ENCODE measurements at regions not wholly inside any gene's neighbourhood (a gene's known extent, or its start where the extent isn't known, plus 50 kb on each side); places are given as distances from the start of the nearest gene placed in this dataset.
"Not testable (repeated sequence)": the region's sequence is repeated elsewhere in the genome, so short reads cannot be mapped to it uniquely, and the experiment has no call there.

DNA sequence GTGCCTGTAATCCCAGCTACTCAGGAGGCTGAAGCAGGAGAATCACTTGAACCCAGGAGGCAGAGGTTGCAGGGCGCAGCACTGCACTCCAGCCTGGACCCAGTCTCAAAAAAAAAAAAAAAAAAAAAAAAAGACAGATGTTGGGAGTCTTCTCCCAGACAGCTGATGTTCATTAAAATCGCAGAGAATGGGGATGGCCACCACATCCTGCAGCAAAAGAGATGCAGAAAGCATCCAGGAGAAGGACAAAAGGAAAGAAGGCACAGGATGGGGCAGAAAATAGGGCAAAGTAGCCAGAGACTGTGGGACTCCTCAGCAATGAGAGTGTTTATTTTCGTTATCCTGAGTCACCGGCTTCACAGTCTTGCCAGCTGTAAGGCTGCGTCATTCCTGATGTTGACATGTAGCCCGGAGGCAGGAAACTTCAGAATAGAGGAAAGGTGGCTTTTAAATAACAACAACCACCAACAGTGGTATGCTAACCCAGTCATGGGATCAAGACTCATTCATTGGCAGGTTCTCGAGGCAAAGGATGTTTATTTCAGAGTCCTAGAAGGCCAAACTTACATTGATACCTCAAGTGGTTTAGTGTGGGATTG, 149.5 kb upstream of the SVIL start:
- DNase-seq: no peak

- no peak for DNase-seq
These were observed 148.6 kb upstream of the SVIL start for GRCh38 chr10:29783201-29783947.

DNA sequence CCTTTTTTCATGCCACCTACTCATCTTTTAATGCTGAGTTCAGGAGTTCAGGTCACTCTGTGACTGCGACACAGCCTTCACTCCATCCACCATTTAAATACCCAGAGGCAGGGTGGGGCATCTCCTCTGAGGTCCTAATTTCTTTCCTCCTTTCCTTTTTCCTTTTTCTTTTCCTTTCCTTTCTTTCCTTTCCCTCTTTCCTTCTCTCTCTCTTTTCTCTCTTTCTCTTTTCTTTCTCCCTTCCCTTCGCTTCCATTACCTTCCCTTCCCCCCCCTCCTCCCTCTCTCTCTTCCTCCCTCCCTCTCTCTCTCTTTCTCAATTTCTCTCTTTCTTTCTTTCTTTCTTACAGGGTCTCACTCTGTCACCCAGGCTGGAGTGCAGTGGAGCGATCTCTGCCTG, 145.9 kb upstream of the SVIL start:
- DNase-seq: no peak

DNA sequence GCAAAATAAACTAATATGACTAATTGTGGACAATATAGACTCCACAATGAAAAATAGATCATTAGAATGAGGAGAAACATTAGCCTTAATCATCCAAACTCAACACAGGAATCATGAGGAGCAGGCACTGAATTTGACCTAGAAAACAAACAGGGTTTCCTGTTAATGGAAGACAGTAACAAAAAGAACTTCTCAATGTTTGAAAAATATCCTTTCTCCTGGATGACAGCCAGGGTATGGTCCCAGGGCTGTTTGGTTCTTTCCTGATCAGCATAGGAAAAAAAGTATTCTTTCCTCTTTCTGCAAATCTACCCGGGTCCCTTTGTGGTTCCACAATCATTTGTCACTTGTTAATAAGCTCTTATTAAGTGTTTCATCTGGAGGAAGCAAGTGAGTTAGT, 145.3 kb upstream of the SVIL start:
- no peak for DNase-seq

DNA sequence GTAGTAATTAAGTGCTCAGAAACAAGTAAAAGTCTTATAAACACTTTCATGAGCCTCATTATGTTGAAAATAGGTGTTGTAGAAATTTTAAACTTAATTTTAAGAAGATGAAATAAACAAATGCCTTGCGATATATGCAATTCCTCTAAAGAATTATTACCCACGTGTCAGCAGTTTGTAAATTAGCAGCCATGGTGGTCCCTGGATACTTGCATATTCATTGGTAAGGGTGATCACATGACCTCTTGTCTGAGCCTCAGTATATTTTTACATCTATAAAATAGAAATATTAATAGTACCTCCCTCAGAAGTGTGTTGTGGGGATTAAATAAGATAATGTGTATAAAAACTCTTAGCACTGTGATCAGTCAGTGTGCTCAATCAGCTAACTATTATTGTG, 141.5 kb upstream of the SVIL start:
- DNase-seq: no peak

GRCh38 chr10:29774475-29774874, 139.7 kb upstream of the SVIL start:
- no peak for DNase-seq

GRCh38 chr10:29773675-29774091, 138.9 kb upstream of the SVIL start:
- no peak for DNase-seq

- DNase-seq: no peak
These were observed 137.6 kb upstream of the SVIL start for GRCh38 chr10:29772403-29772802.

GRCh38 chr10:29771376-29771775, 136.6 kb upstream of the SVIL start:
- DNase-seq: no peak

DNA sequence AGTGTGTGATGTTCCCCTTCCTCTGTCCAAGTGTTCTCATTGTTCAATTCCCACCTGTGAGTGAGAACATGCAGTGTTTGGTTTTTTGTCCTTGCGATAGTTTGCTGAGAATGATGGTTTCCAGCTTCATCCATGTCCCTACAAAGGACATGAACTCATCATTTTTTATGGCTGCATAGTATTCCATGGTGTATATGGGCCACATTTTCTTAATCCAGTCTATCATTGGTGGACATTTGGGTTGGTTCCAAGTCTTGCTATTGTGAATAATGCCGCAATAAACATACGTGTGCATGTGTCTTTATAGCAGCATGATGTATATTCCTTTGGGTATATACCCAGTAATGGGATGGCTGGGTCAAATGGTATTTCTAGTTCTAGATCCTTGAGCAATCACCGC, 134.5 kb upstream of the SVIL start:
- not testable (repeated sequence) for DNase-seq

- DNase-seq: no peak
These were observed 133.2 kb upstream of the SVIL start for GRCh38 chr10:29767968-29768367.

- no peak for DNase-seq
These were observed 132.0 kb upstream of the SVIL start for GRCh38 chr10:29766753-29767152.

- DNase-seq: no peak
These were observed 130.6 kb upstream of the SVIL start for GRCh38 chr10:29765330-29765729.

- no peak for DNase-seq
These were observed 128.6 kb upstream of the SVIL start for GRCh38 chr10:29763396-29763795.

- no peak for DNase-seq
These were observed 127.1 kb upstream of the SVIL start for GRCh38 chr10:29761916-29762315.

GRCh38 chr10:29760138-29760900, 125.5 kb upstream of the SVIL start:
- no peak for DNase-seq

- no peak for DNase-seq
These were observed 123.0 kb upstream of the SVIL start for GRCh38 chr10:29757551-29758297.

DNA sequence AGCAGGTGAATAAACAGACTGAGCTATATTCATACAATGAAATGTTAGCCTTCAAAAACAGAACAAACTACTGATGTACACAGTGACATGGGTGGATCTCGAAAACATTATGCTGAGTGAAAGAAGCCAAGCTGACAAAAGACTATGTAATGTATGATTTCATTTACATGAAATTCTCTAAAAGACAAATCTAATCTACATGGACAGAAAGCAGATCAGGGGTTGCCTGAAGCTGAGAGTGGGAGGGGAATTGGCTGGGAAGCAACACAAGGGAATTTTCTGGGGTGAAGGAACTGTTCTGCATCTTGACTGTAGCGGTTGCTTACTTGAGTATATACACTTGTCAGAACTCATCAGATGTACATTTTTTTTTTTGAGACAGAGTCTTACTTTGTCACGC, 121.7 kb upstream of the SVIL start:
- no peak for DNase-seq

- DNase-seq: no peak
These were observed 118.5 kb upstream of the SVIL start for GRCh38 chr10:29753283-29753682.

DNA sequence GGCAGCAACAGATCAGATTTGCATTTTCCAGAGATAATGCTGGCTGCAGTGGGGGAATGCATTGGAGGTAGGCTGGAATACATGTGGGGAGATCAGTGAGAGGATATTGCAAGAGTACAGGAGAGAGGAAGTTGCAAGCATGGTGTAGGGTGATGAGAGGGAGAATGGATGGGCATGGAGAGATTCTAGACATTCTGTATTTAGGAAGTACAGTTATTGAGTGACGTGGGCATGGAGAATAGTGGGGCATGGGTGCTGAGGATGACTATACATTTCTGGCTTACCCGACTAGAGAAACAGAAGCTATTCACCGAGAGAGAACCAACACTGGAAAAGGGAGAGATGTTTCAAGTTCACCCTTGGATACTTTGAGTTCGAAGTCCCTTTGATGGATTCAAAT, 116.9 kb upstream of the SVIL start:
- DNase-seq: no peak

DNA sequence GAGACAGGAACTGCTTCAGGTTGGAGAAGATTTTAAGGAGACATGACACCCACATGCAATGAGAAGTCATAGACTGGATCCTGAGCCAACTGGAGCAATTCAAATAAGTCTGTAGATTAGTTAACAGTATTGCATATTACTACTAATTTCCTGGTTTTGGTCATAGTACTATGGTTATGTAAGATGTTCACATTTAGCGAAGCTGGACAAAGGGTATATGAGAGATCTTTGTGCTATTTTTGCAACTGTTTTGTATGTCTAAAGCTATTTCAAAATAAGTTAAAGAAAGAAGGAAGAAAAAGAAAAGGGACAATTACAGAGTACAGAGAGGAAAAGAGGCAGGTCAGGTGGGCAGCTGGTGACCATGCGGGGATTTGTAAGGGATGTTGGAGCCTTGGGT, 116.5 kb upstream of the SVIL start:
- no peak for DNase-seq

GRCh38 chr10:29749150-29749549, 114.4 kb upstream of the SVIL start:
- no peak for DNase-seq

GRCh38 chr10:29748109-29748650, 113.4 kb upstream of the SVIL start:
- DNase-seq: no peak
